GM19372 (cell line): ENCODE measurements at regions not wholly inside any gene's neighbourhood (a gene's known extent, or its start where the extent isn't known, plus 50 kb on each side); places are given as distances from the start of the nearest gene placed in this dataset.

Experiments
- ATAC-seq: cut with Tn5 transposase; IDR thresholded peaks from one replicate; pipeline ENCODE4 v1.9.1; 2021; ENCODE audit warnings: mild to moderate bottlenecking, low read depth, moderate library complexity; ENCODE audit not compliant: unreplicated experiment

GRCh38 chr1:222049176-222049575, 307.3 kb upstream of the DUSP10 start:
- ATAC-seq = no peak

- ATAC-seq = peak; percentile 70
Observed at GRCh38 chr1:222048094-222048595, 306.3 kb upstream of the DUSP10 start.

GRCh38 chr1:222047366-222047765, 305.5 kb upstream of the DUSP10 start:
- ATAC-seq = no peak

- ATAC-seq = no peak
Observed at GRCh38 chr1:222046684-222047263, 304.9 kb upstream of the DUSP10 start.

- ATAC-seq = no peak
Observed at GRCh38 chr1:222045786-222046185, 303.9 kb upstream of the DUSP10 start.

- ATAC-seq = no peak
Observed at GRCh38 chr1:222045236-222045635, 303.3 kb upstream of the DUSP10 start.

- no peak for ATAC-seq
Observed at GRCh38 chr1:222043444-222044292, 301.8 kb upstream of the DUSP10 start.

GRCh38 chr1:222042120-222042519, 300.2 kb upstream of the DUSP10 start:
- ATAC-seq = no peak

GRCh38 chr1:222040955-222041354, 299.1 kb upstream of the DUSP10 start:
- no peak for ATAC-seq

GRCh38 chr1:222040121-222040805, 298.4 kb upstream of the DUSP10 start:
- ATAC-seq = no peak

GRCh38 chr1:222038971-222039370, 297.1 kb upstream of the DUSP10 start:
- ATAC-seq = no peak

GRCh38 chr1:222037720-222038119, 295.8 kb upstream of the DUSP10 start:
- no peak for ATAC-seq

- ATAC-seq = no peak
Observed at GRCh38 chr1:222034790-222035189, 292.9 kb upstream of the DUSP10 start.

GRCh38 chr1:222033450-222033849, 291.6 kb upstream of the DUSP10 start:
- no peak for ATAC-seq

GRCh38 chr1:222031318-222031717, 289.4 kb upstream of the DUSP10 start:
- ATAC-seq = no peak

GRCh38 chr1:222028676-222029075, 286.8 kb upstream of the DUSP10 start:
- no peak for ATAC-seq

- no peak for ATAC-seq
Observed at GRCh38 chr1:222028116-222028515, 286.2 kb upstream of the DUSP10 start.

GRCh38 chr1:222026280-222026679, 284.4 kb upstream of the DUSP10 start:
- ATAC-seq = no peak

- ATAC-seq = no peak
Observed at GRCh38 chr1:222023025-222023424, 281.1 kb upstream of the DUSP10 start.

GRCh38 chr1:222021129-222021528, 279.2 kb upstream of the DUSP10 start:
- no peak for ATAC-seq

- ATAC-seq = no peak
Observed at GRCh38 chr1:222020553-222020952, 278.7 kb upstream of the DUSP10 start.
